ENCODE measurements at regions not wholly inside any gene's neighbourhood (a gene's known extent, or its start where the extent isn't known, plus 50 kb on each side); places are given as distances from the start of the nearest gene placed in this dataset.

DNA sequence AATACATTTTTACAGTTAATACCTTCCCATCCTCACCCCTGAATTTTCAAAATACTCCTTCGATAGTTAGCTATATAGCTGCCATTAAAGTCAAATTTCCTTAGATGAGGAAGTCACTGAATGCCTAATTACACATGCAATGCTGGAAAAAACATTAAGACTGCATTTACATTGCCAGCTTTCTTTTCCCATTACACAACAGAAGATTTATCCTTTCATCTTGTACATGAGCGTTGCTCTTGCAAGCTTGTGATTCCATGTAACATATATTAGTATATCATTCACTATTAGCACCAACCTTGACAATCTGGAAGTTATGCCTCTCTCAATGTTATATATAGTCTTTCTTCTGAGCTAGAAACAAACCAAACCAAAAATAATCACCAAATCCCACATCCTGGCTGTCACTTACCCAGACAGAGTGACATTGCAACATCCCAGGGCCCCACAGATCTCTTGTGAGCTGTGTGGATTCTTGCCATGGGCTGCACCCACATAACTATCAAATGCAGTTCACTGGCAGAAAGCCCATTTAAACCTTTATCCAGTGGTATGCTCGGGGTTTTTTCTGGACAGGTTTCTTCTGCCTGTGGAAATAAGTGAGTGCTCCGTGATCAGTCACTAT, 79.2 kb upstream of the PAPOLG start:
- Mint-ChIP-seq H3K27ac (no peak overlapping the region), H3K36me3 (peaks cover 0 to 1% of the 10 kb centered on the region in 2 donors), H3K4me3 (no peak overlapping the region), H3K27me3 (peaks cover 5 to 10% of the 10 kb centered on the region in 2 donors), H3K4me1 (peaks cover 3 to 5% of the 10 kb centered on the region in 2 donors), H3K9me3 (no peaks in the 10 kb centered on the region)
- no peak for DNase-seq
- no peak for ATAC-seq (replicated peaks)

DNA sequence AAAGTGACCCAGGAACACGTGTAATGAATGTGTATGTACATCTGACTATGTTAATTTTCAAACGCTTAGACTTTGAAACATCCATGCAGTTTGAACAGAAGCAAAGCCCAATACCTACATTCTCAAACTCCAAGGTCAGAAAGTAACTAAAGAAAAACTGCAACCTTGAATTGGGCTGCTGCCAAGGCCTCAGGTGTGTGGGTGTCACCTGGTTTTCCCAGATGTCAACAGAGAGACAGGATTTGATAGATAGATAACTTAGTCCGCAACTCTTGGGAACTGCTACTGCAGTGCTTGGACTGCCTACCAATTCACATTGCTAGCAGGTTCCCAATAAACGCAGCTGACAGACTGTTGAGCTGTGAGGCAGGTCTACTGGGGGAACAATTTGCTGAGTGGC, 78.7 kb upstream of the PAPOLG start:
- no peak for DNase-seq
- Mint-ChIP-seq H3K9me3 (no peaks in the 10 kb centered on the region), H3K27me3 (peaks cover 5 to 10% of the 10 kb centered on the region in 2 donors), H3K27ac (no peak overlapping the region), H3K4me3 (no peak overlapping the region), H3K4me1 (peaks cover 3 to 5% of the 10 kb centered on the region in 2 donors), H3K36me3 (peaks cover 0 to 1% of the 10 kb centered on the region in 2 donors)
- ATAC-seq (replicated peaks) = no peak

DNA sequence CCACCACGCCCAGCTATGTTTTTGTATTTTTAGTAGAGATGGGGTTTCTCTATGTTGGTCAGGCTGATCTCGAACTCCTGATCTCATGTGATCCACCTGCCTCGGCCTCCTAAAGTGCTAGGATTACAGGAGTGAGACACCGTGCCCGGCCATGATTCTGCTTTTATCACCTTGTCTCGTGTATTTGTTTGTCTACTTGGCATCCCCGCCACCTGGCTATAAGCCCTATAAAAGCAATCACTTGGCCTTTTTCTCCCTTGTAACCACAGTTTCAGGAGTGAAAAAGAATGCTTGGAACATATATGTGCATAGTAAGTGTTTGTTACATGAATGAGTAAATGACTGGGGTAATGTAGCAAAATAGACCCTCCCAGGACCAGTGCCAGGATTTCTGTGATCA, 77.5 kb upstream of the PAPOLG start:
- H3K4me1 Mint-ChIP-seq = peaks cover 3 to 5% of the 10 kb centered on the region in 2 donors
- no peak for ATAC-seq (replicated peaks)
- H3K27ac Mint-ChIP-seq = no peak overlapping the region
- peaks cover 0 to 1% of the 10 kb centered on the region in 2 donors for H3K36me3 Mint-ChIP-seq
- DNase-seq = no peak
- peaks cover 0 to 2% of the 10 kb centered on the region in 2 donors for H3K9me3 Mint-ChIP-seq
- H3K27me3 Mint-ChIP-seq = peaks cover 5 to 16% of the 10 kb centered on the region in 2 donors
- no peak overlapping the region for H3K4me3 Mint-ChIP-seq

DNA sequence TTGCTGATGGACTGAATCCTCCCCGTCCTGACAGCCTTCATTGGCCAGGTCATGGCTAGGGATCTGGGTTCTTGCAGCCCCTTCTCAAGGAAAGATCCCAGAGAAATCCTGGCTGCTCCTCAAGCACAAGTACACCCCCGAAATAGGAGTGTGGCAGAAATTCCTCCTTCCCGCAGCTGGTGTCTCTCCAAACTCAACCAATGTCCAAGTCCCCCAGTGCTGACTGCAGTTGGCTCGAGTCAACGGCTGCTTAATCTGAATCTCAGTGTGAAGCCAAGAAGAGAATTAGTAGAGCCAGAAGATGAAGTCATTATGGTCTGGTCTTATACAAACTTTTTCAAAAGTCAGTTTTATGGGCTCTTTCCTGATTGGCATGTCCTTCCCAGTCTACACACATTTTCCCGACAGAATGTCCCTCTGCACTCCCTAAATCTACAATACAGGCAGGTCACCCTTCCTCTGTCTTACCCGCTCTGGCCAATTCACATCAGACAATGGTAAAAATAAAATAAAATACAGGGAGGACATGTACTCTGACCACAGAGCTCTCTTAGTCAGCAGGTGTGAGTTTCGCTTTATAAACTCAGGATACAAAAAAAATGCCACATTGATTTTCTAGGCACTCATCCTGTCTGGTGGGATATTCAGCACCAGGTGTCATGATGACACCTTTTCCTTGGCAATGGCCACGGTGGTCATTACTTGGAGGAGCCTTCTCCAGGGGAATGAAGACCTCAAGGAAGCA, 76.9 kb upstream of the PAPOLG start:
- no peak for ATAC-seq (replicated peaks)

DNA sequence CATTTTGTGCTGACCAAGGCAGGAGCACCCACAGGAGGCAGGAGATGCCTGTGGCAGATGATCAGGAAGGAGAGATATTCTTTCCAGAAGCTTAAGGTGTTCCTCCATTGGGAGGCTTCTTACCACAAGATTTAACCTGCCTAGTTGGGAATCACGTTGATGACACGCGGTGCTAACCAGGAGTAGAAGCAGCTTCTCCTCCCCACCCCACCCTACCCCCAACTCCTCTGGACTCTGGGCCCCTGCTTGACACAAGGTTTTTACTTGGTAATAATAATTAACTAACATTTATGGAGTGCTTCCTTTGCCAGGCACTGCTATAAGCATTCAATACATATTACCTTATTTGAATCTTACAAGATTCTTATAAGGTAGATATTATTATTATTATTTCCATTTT, 62.5 kb upstream of the PAPOLG start:
- Mint-ChIP-seq H3K4me3 (no peak overlapping the region), H3K27ac (no peak overlapping the region), H3K9me3 (no peaks in the 10 kb centered on the region), H3K36me3 (no peaks in the 10 kb centered on the region), H3K4me1 (no peaks in the 10 kb centered on the region), H3K27me3 (peaks cover 1 to 5% of the 10 kb centered on the region in 2 donors)
- DNase-seq (no peak), ATAC-seq (replicated peaks) (no peak)

More for the DNA sequence above, 76.9 kb upstream of the PAPOLG start:
- DNase-seq = no peak
- H3K27me3 Mint-ChIP-seq = peaks cover 5 to 16% of the 10 kb centered on the region in 2 donors
- H3K9me3 Mint-ChIP-seq = peaks cover 0 to 2% of the 10 kb centered on the region in 2 donors
- H3K4me1 Mint-ChIP-seq = peaks cover 3 to 5% of the 10 kb centered on the region in 2 donors
- H3K27ac Mint-ChIP-seq = no peak overlapping the region
- peaks cover 0 to 1% of the 10 kb centered on the region in 2 donors for H3K36me3 Mint-ChIP-seq
- no peak overlapping the region for H3K4me3 Mint-ChIP-seq

DNA sequence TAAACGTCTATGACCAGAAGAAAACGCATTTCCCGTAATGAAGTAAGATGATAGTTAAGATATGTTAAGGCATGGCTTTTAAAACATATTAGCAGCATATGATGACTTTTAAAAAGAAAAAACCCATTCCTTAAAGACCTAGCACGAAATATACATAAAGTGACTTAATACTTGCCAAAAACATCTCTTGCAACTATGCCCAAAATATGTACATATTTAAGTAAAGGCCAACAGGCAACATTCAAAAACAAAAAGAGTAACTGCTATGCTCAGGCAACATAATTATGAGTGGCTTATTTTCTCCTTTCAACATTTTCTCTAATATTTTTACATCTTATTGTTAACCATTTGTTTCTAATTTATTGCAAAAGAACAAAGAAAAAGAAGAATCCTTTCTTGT, 60.3 kb upstream of the PAPOLG start:
- peaks cover 3 to 7% of the 10 kb centered on the region in 2 donors for H3K4me1 Mint-ChIP-seq
- no peak overlapping the region for H3K27ac Mint-ChIP-seq
- no peaks in the 10 kb centered on the region for H3K36me3 Mint-ChIP-seq
- H3K9me3 Mint-ChIP-seq = no peaks in the 10 kb centered on the region
- no peak overlapping the region for H3K4me3 Mint-ChIP-seq
- ATAC-seq (replicated peaks) (no peak), DNase-seq (no peak)
- no peaks in the 10 kb centered on the region for H3K27me3 Mint-ChIP-seq

DNA sequence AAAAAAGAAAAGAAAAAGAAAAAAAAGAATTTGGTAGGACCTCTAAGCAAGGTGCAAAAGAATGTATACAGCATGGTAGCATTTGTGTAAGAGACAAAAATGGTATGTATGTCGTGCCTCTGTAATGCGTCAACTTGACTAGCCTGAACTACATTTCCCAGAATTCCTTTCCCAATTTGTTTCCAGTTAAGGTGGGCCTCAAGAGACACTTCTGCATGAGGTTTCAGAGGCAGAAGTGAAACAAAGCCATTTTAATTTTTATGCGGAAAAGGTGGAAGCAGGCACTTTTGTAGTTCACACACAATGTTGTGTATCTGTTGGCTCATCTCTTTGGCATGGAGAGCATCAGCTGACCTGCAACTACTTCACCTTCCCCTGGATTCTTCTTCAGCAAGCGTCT, 56.5 kb upstream of the PAPOLG start:
- Mint-ChIP-seq H3K27ac (no peak overlapping the region), H3K4me3 (no peak overlapping the region), H3K4me1 (peaks cover 3 to 7% of the 10 kb centered on the region in 2 donors), H3K27me3 (no peaks in the 10 kb centered on the region), H3K9me3 (no peaks in the 10 kb centered on the region), H3K36me3 (no peaks in the 10 kb centered on the region)
- ATAC-seq (replicated peaks) (peak; percentile 48 to 53), DNase-seq (no peak)

DNA sequence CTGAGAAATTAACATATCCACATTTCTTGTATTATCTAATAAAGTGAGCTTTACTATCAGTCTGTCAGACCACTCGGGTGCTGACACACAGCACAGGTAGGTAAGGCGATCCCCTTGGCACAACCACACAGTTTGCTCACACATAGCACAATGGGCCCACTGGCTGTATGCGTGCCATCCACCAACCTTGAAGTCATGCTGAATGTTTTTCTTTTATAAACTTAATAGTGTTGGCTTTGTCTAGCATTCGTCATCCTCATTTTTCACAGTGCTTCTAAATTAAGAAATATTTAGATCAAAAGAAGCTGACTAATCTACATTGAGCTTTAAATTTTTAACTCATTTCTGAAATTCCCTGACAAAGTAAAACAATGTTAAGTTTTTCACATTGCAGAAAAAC, 50.0 kb upstream of the PAPOLG start:
- Mint-ChIP-seq H3K9me3 (no peaks in the 10 kb centered on the region), H3K36me3 (no peaks in the 10 kb centered on the region), H3K4me1 (peaks cover 3 to 8% of the 10 kb centered on the region in 2 donors), H3K4me3 (no peak overlapping the region), H3K27ac (no peak overlapping the region), H3K27me3 (peaks cover 0 to 5% of the 10 kb centered on the region in 2 donors)
- DNase-seq (no peak), ATAC-seq (replicated peaks) (no peak)

All from stimulated activated naive B cell treated with anti-CD40 and anti-IgM and Interleukin-4, amounts not matched to agents 10 μg/mL and 1 μg/mL and 100 μg/mL, for 72 hours (primary cell).